Hepatocyte (in vitro differentiated cells): ENCODE measurements at regions not wholly inside any gene's neighbourhood (a gene's known extent, or its start where the extent isn't known, plus 50 kb on each side); places are given as distances from the start of the nearest gene placed in this dataset.

Experiments used
- EZH2 ChIP-seq: fragments of 200-600 bp; sonication (generic); IDR thresholded peaks from 2 replicates; pipeline ENCODE4 v1.6.1; 2016; ENCODE audit warnings: antibody characterized with exemption, mild to moderate bottlenecking, borderline replicate concordance
- EZH2phosphoT487 ChIP-seq: fragments of 200-600 bp; sonication (generic); IDR thresholded peaks from one replicate; pipeline ENCODE4 v1.6.1; 2018; ENCODE audit warnings: antibody characterized with exemption, mild to moderate bottlenecking, low read depth, moderate library complexity; ENCODE audit not compliant: unreplicated experiment, severe bottlenecking
- TF ChIP-seq, protein P1 (sequence below): fragments of 200-600 bp; sonication (generic); IDR thresholded peaks from 2 replicates; pipeline ENCODE4 v1.5.1; 2016; ENCODE audit warnings: antibody characterized with exemption, mild to moderate bottlenecking; ENCODE audit not compliant: poor library complexity

DNA sequence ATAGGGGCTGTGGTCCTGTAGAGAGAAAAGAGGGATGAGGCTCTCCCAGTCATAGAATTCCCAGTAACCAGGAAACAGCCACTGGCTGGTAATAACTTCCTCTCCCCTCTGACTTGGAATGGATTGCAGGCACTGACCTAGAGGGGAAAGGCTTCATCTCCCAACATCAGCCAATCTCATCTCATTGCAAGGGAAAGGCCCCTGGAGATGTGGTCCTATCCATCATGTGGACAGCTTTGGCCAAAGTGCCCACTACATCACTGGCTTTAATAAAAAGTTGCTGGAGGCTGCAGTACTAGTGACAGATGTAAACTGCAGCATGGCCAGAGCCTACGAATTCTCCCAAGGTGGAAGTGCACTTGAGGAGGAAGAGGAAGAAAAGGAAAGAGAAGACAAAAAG lies 820.5 kb upstream of the CELF4 start:
- no peak for TF ChIP-seq EZH2
- TF ChIP-seq, protein P1, sequence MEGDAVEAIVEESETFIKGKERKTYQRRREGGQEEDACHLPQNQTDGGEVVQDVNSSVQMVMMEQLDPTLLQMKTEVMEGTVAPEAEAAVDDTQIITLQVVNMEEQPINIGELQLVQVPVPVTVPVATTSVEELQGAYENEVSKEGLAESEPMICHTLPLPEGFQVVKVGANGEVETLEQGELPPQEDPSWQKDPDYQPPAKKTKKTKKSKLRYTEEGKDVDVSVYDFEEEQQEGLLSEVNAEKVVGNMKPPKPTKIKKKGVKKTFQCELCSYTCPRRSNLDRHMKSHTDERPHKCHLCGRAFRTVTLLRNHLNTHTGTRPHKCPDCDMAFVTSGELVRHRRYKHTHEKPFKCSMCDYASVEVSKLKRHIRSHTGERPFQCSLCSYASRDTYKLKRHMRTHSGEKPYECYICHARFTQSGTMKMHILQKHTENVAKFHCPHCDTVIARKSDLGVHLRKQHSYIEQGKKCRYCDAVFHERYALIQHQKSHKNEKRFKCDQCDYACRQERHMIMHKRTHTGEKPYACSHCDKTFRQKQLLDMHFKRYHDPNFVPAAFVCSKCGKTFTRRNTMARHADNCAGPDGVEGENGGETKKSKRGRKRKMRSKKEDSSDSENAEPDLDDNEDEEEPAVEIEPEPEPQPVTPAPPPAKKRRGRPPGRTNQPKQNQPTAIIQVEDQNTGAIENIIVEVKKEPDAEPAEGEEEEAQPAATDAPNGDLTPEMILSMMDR, result no peak
- TF ChIP-seq EZH2phosphoT487, result no peak
